Endothelial cell of umbilical vein (primary cell): ENCODE measurements at regions not wholly inside any gene's neighbourhood (a gene's known extent, or its start where the extent isn't known, plus 50 kb on each side); places are given as distances from the start of the nearest gene placed in this dataset.

Source experiments
- BruUV-seq: library from RNA; stranded (reverse); fragments of 400-500 nt; replicated peaks from 2 replicates; lab custom pipeline; 2021; lab: Mats Ljungman, UMichigan
- CTCF ChIA-PET: fragments of 300-600, 350-600 bp; sonication (Branson Sonifier 250); formaldehyde crosslinking; loops from one replicate; lab custom pipeline; 2021; ENCODE audit warnings: antibody characterized with exemption, inconsistent platforms; lab: Charles Lee
- POLR2A ChIA-PET: fragments of 300-600, 350-600 bp; sonication (Branson Sonifier 250); formaldehyde crosslinking; loops from one replicate; lab custom pipeline; 2021; ENCODE audit warnings: antibody characterized with exemption, inconsistent platforms; lab: Charles Lee
- DNase-seq: peaks from one replicate; pipeline ENCODE4 v3.0.0-alpha.2; 2011; ENCODE audit warnings: low read depth, low spot score
- FAIRE-seq: peaks from 2 replicates; lab custom pipeline; 2011; peaks lifted over from hg19 to GRCh38; lab: Jason Lieb, UNC
- H2AFZ ChIP-seq: 2 replicates; pipeline ENCODE4 v1.6.0; 2012; ENCODE audit warnings: low read depth, low read length, control low read depth, inconsistent platforms
- H3K27ac ChIP-seq: 2 replicates; pipeline ENCODE4 v1.5.1; 2011; ENCODE audit warnings: low read depth, mild to moderate bottlenecking, control low read depth, low read length, moderate library complexity; ENCODE audit not compliant: insufficient read depth
- H3K27me3 ChIP-seq, 2 experiments: 2 replicates each; pipeline versions ENCODE4 v1.6.0 to v1.6.1; 2011; ENCODE audit warnings: low read length in 2 of 2, mixed read lengths in 1 of 2; ENCODE audit not compliant: control insufficient read depth in 2 of 2, insufficient read depth in 2 of 2
- H3K36me3 ChIP-seq, 2 experiments: 2 replicates in 1 of 2; 3 replicates in 1 of 2; pipeline ENCODE4 v1.5.1; 2011; ENCODE audit warnings: low read length in 2 of 2, mild to moderate bottlenecking in 1 of 2, moderate library complexity in 1 of 2; ENCODE audit not compliant: control insufficient read depth in 2 of 2, insufficient read depth in 2 of 2; ENCODE audit errors: extremely low read depth in 1 of 2
- H3K4me1 ChIP-seq: 3 replicates; pipeline ENCODE4 v1.5.1; 2011; ENCODE audit warnings: mild to moderate bottlenecking, low read length; ENCODE audit not compliant: control insufficient read depth, insufficient read depth; ENCODE audit errors: extremely low read depth
- H3K4me2 ChIP-seq: 2 replicates; pipeline ENCODE4 v1.6.1; 2011; ENCODE audit warnings: low read length, control low read depth, mixed read lengths; ENCODE audit not compliant: insufficient read depth
- H3K4me3 ChIP-seq, 3 experiments: fragments of 200-600 bp in 1 of 3; sonication (generic), shearing (Covaris generic) in 1 of 3; replicated peaks in 1 of 3; 2 replicates each; pipeline ENCODE4 v1.5.1; 2011 to 2016; ENCODE audit warnings: control low read depth in 3 of 3, low read length in 3 of 3, mild to moderate bottlenecking in 2 of 3, inconsistent platforms in 1 of 3, low read depth in 1 of 3, moderate library complexity in 1 of 3; ENCODE audit not compliant: insufficient read depth in 1 of 3
- H3K79me2 ChIP-seq: 2 replicates; pipeline ENCODE4 v1.6.0; 2012; ENCODE audit warnings: low read length, inconsistent platforms; ENCODE audit not compliant: control insufficient read depth, insufficient read depth
- H3K9ac ChIP-seq: replicated peaks from 2 replicates; pipeline ENCODE3; 2011; ENCODE audit warnings: low read length, control low read depth; ENCODE audit not compliant: insufficient read depth; ENCODE audit errors: extremely low read depth
- H3K9me1 ChIP-seq: replicated peaks from 3 replicates; pipeline ENCODE4 v1.6.0; 2011; ENCODE audit warnings: mild to moderate bottlenecking, low read length; ENCODE audit not compliant: control insufficient read depth, insufficient read depth; ENCODE audit errors: extremely low read depth
- H3K9me3 ChIP-seq: replicated peaks from 2 replicates; pipeline ENCODE4 v1.5.1; 2012; ENCODE audit warnings: low read length, inconsistent platforms; ENCODE audit not compliant: control insufficient read depth, insufficient read depth
- H4K20me1 ChIP-seq: replicated peaks from 2 replicates; pipeline ENCODE3; 2011; ENCODE audit warnings: mild to moderate bottlenecking, low read length; ENCODE audit not compliant: control insufficient read depth, insufficient read depth; ENCODE audit errors: extremely low read depth
- EZH2 ChIP-seq: IDR thresholded peaks from 2 replicates; pipeline ENCODE4 v1.6.1; 2012; ENCODE audit warnings: borderline replicate concordance, low read depth, mild to moderate bottlenecking, moderate library complexity, low read length, inconsistent platforms; ENCODE audit not compliant: severe bottlenecking
- FOS ChIP-seq: IDR thresholded peaks from 2 replicates; pipeline ENCODE4 v1.6.1; 2011; ENCODE audit warnings: mild to moderate bottlenecking, low read length, moderate library complexity, borderline replicate concordance; ENCODE audit not compliant: insufficient read depth
- JUN ChIP-seq: IDR thresholded peaks from 2 replicates; pipeline ENCODE4 v1.6.1; 2011; ENCODE audit warnings: borderline replicate concordance, low read depth; ENCODE audit not compliant: insufficient read length, insufficient read depth
- MYC ChIP-seq: IDR thresholded peaks from one replicate; pipeline ENCODE4 v1.6.1; 2011; ENCODE audit warnings: mild to moderate bottlenecking, low read depth, low read length
- POLR2A ChIP-seq: IDR thresholded peaks from 2 replicates; pipeline ENCODE4 v1.6.1; 2012; ENCODE audit warnings: low read depth, mild to moderate bottlenecking, control low read depth, low read length
- POLR2AphosphoS5 ChIP-seq: IDR thresholded peaks from 2 replicates; pipeline ENCODE4 v1.6.1; 2012; ENCODE audit warnings: low read depth, mild to moderate bottlenecking, control low read depth, low read length, moderate library complexity; ENCODE audit not compliant: insufficient read depth
- dilution Hi-C: fragments of 300-500 bp; cut with MboI; formaldehyde crosslinking; loops from one replicate; pipeline ENCODE4 v1.15.0; 2019; ENCODE audit warnings: low sequenced_read_pairs; ENCODE audit not compliant: extremely low pct_ligation_motif_present
- intact Hi-C: fragments of 100-400 bp; cut with micrococcal nuclease; formaldehyde crosslinking; loops from one replicate; pipeline ENCODE4 v1.10.0; 2022

- ChIA-PET POLR2A (no interaction called here), CTCF (no interaction called here)
- no TSS peak for BruUV-seq
- Histone ChIP-seq H3K79me2 (no peaks in the 10 kb centered on the region), H3K36me3 (no peaks in the 10 kb centered on the region), H3K9me3 (no peaks in the 10 kb centered on the region), H4K20me1 (no peaks in the 10 kb centered on the region), H3K9ac (no peak overlapping the region), H3K9me1 (no peaks in the 10 kb centered on the region), H3K4me1 (no peaks in the 10 kb centered on the region), H2AFZ (no peak overlapping the region), H3K4me2 (no peak overlapping the region), H3K4me3 (no peak overlapping the region), H3K27me3 (no peaks in the 10 kb centered on the region), H3K27ac (no peak overlapping the region)
- no peak for TF ChIP-seq MYC
- TF ChIP-seq POLR2A: no peak
- no peak for TF ChIP-seq POLR2AphosphoS5
- TF ChIP-seq JUN: peak; percentile 12
- DNase-seq: no peak
- dilution Hi-C loops (no loop called here), intact Hi-C loops (no loop called here)
- FAIRE-seq: no peak
Measured at GRCh38 chr2:147641651-147642050, 203.2 kb upstream of the ACVR2A start.

- ChIA-PET CTCF (no interaction called here), POLR2A (no interaction called here)
- intact Hi-C loops (no loop called here), dilution Hi-C loops (no loop called here)
- Histone ChIP-seq H3K36me3 (no peaks in the 10 kb centered on the region), H2AFZ (no peak overlapping the region), H3K4me3 (no peak overlapping the region), H3K79me2 (no peaks in the 10 kb centered on the region), H3K27me3 (no peaks in the 10 kb centered on the region), H3K9ac (no peak overlapping the region), H3K4me2 (no peak overlapping the region), H3K27ac (no peak overlapping the region), H3K9me1 (no peaks in the 10 kb centered on the region), H3K4me1 (no peaks in the 10 kb centered on the region), H4K20me1 (no peaks in the 10 kb centered on the region), H3K9me3 (no peaks in the 10 kb centered on the region)
- no TSS peak for BruUV-seq
- FAIRE-seq (no peak), DNase-seq (no peak)
- TF ChIP-seq POLR2A (no peak), POLR2AphosphoS5 (no peak), JUN (no peak), EZH2 (no peak), FOS (no peak)
Measured at GRCh38 chr2:147639891-147640290, 204.9 kb upstream of the ACVR2A start.
